Panc1 (cell line): ENCODE measurements at regions not wholly inside any gene's neighbourhood (a gene's known extent, or its start where the extent isn't known, plus 50 kb on each side); places are given as distances from the start of the nearest gene placed in this dataset.

Experiments
- ATAC-seq: fragments of 200-7000 bp; cut with Tn5 transposase; 2 replicates; pipeline ENCODE4 v1.9.1; 2020; ENCODE audit warnings: mild to moderate bottlenecking, moderate library complexity
- BruUV-seq: library from RNA; stranded (reverse); fragments of 400-500 nt; replicated peaks from 2 replicates; lab custom pipeline; 2021; lab: Mats Ljungman, UMichigan
- CTCF ChIA-PET: fragments of 300-600 bp; sonication (Branson Sonifier 250); formaldehyde crosslinking; loops from one replicate; lab custom pipeline; 2022; ENCODE audit warnings: antibody characterized with exemption; lab: Charles Lee
- POLR2A ChIA-PET: fragments of 300-600 bp; sonication (Branson Sonifier 250); formaldehyde crosslinking; loops from one replicate; lab custom pipeline; 2022; ENCODE audit warnings: antibody characterized with exemption; lab: Charles Lee
- DNase-seq: peaks from one replicate; pipeline ENCODE4 v3.0.0-alpha.2; 2010; ENCODE audit warnings: low read depth, low spot score
- H3K27ac ChIP-seq: 2 replicates; pipeline ENCODE4 v1.5.1; 2011; ENCODE audit warnings: mild to moderate bottlenecking, low read length, inconsistent platforms
- H3K27me3 ChIP-seq: fragments of 200-500 bp; sonication (Bioruptor generic); 2 replicates; pipeline ENCODE4 v1.6.0; 2014; ENCODE audit warnings: low read length, inconsistent platforms; ENCODE audit not compliant: control insufficient read depth, insufficient read depth
- H3K36me3 ChIP-seq: fragments of 200-500 bp; sonication (Bioruptor generic); 2 replicates; pipeline ENCODE4 v1.5.1; 2014; ENCODE audit warnings: inconsistent platforms, mild to moderate bottlenecking, low read length, moderate library complexity; ENCODE audit not compliant: control insufficient read depth, insufficient read depth
- H3K4me1 ChIP-seq: 2 replicates; pipeline ENCODE4 v1.5.1; 2011; ENCODE audit warnings: inconsistent platforms, mild to moderate bottlenecking, low read length, moderate library complexity; ENCODE audit not compliant: control insufficient read depth, insufficient read depth
- H3K4me3 ChIP-seq, 2 experiments: 2 replicates each; pipeline ENCODE4 v1.5.1; 2011 to 2012; ENCODE audit warnings: low read depth in 2 of 2, low read length in 2 of 2, mild to moderate bottlenecking in 2 of 2, inconsistent platforms in 1 of 2, moderate library complexity in 1 of 2
- H3K9me3 ChIP-seq: fragments of 200-500 bp; sonication (Bioruptor generic); 2 replicates; pipeline ENCODE4 v1.5.1; 2014; ENCODE audit warnings: low read depth, mild to moderate bottlenecking, inconsistent platforms, low read length, moderate library complexity; ENCODE audit not compliant: control insufficient read depth, insufficient read depth
- CTCF ChIP-seq: fragments of 450-650 bp; IDR thresholded peaks from 2 replicates; pipeline ENCODE4 v1.5.1; 2017; ENCODE audit warnings: mild to moderate bottlenecking
- POLR2AphosphoS5 ChIP-seq: IDR thresholded peaks from 2 replicates; pipeline ENCODE4 v1.6.1; 2012; ENCODE audit warnings: mild to moderate bottlenecking, low read depth, low read length, moderate library complexity
- REST ChIP-seq, 2 experiments: IDR thresholded peaks; 2 replicates each; pipeline ENCODE4 v1.6.1; 2011 to 2012; ENCODE audit warnings: low read depth in 2 of 2, control low read depth in 1 of 2, low read length in 1 of 2, mild to moderate bottlenecking in 1 of 2, moderate library complexity in 1 of 2; ENCODE audit not compliant: insufficient read depth in 1 of 2
- SIN3A ChIP-seq: IDR thresholded peaks from 2 replicates; pipeline ENCODE4 v1.6.1; 2012; ENCODE audit warnings: low read depth, mild to moderate bottlenecking, low read length, moderate library complexity, borderline replicate concordance; ENCODE audit not compliant: insufficient read depth
- TCF7L2 ChIP-seq: IDR thresholded peaks from 2 replicates; pipeline ENCODE4 v1.6.1; 2011; ENCODE audit warnings: mild to moderate bottlenecking, low read depth, low read length, inconsistent platforms
- in situ Hi-C: cut with HindIII; loops from 2 replicates; pipeline ENCODE4 v1.10.0; 2016; ENCODE audit warnings: low sequenced_read_pairs, low pct_unique_long_range_greater_than_20kb
- intact Hi-C: fragments of 100-400 bp; cut with micrococcal nuclease; formaldehyde crosslinking; loops from one replicate; pipeline ENCODE4 v1.10.0; 2022; ENCODE audit not compliant: unreplicated experiment

- no peak for ATAC-seq
- H3K27ac ChIP-seq: no peak overlapping the region
- in situ Hi-C loops (no loop called here), intact Hi-C loops (no loop called here)
- no TSS peak for BruUV-seq
- no peak for DNase-seq
- ChIA-PET CTCF (no interaction called here), POLR2A (no interaction called here)
- H3K4me1 ChIP-seq: no peaks in the 10 kb centered on the region
- H3K36me3 ChIP-seq: no peaks in the 10 kb centered on the region
- no peaks in the 10 kb centered on the region; the same call in 1 of the 2 replicates for H3K27me3 ChIP-seq
- no peaks in the 10 kb centered on the region for H3K9me3 ChIP-seq
- H3K4me3 ChIP-seq: no peak overlapping the region
- TF ChIP-seq REST (IDR thresholded peaks at IDR 0.05; ENCODE audit: insufficient read depth in 1 of 2, low read depth in 2 of 2, low read length in 1 of 2): no peak
- TF ChIP-seq TCF7L2: no peak
- TF ChIP-seq POLR2AphosphoS5: no peak
- no peak for TF ChIP-seq CTCF
- no peak for TF ChIP-seq SIN3A
These were observed 795.6 kb downstream of the UQCRFS1 start for GRCh38 chr19:28417361-28417760.

- ChIA-PET CTCF (no interaction called here), POLR2A (no interaction called here)
- in situ Hi-C loops: no loop called here
- no TSS peak for BruUV-seq
- Histone ChIP-seq H3K36me3 (no peaks in the 10 kb centered on the region), H3K4me3 (no peak overlapping the region), H3K27ac (no peak overlapping the region), H3K4me1 (no peaks in the 10 kb centered on the region), H3K9me3 (no peaks in the 10 kb centered on the region), H3K27me3 (no peaks in the 10 kb centered on the region)
- TF ChIP-seq CTCF (no peak), TCF7L2 (no peak), REST (IDR thresholded peaks at IDR 0.05; ENCODE audit: insufficient read depth in 1 of 2, low read depth in 2 of 2, low read length in 1 of 2) (no peak), POLR2AphosphoS5 (no peak), SIN3A (no peak)
- DNase-seq (no peak), ATAC-seq (no peak)
- intact Hi-C loops: no loop called here
These were observed 796.7 kb downstream of the UQCRFS1 start for GRCh38 chr19:28416245-28416644.
